ENCODE measurements at regions not wholly inside any gene's neighbourhood (a gene's known extent, or its start where the extent isn't known, plus 50 kb on each side); places are given as distances from the start of the nearest gene placed in this dataset.

DNA sequence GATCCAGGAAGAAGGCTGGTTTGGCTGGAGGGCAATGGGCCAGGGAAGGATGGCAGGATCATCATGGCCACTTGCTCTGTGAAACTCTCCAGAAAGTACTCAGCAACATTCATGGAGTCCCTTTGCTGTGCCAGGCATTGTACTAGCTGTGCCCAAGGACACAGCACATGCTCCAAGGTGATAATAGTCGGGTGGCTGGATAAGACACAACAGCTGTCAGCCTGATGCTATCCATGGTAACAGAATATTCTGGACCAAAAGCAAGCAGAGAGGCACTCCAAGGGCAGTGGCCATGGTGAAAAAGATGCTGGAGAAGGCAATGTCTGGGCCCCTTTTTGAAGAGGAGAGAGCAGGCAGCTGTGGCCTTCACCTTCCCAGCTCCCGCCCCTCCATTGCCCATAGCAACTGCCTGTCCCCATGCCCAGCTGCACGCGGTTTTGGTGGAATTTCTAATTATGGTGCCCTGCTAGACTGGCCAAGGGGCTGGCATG, 113.8 kb upstream of the CPEB4 start:
- no peaks in the 10 kb centered on the region for H3K9me3 Mint-ChIP-seq
- H3K27ac Mint-ChIP-seq, result no peak overlapping the region
- Histone ChIP-seq H3K36me3 (ENCODE audit: control insufficient read depth, insufficient read depth, low read length) (no peaks in the 10 kb centered on the region), H3K27me3 (ENCODE audit: control insufficient read depth, insufficient read depth, low read length) (no peaks in the 10 kb centered on the region), H3K4me3 (ENCODE audit: low read length) (no peak overlapping the region), H3K4me1 (ENCODE audit: control insufficient read depth, insufficient read depth, low read length) (peaks cover 7% of the 10 kb centered on the region), H3K27ac (ENCODE audit: low read length) (no peak overlapping the region), H3K9me3 (ENCODE audit: control insufficient read depth, insufficient read depth, low read length) (no peaks in the 10 kb centered on the region)
- ATAC-seq (no peak), DNase-seq (no peak)
- no peaks in the 10 kb centered on the region for H3K4me1 Mint-ChIP-seq
- intact Hi-C loops (cut with micrococcal nuclease), result no loop called here
- WGBS (ENCODE audit: insufficient coverage), result 90% methylated on average over 4 of the region's 4 CpGs
- peaks cover 8 to 30% of the 10 kb centered on the region in 2 donors for H3K27me3 Mint-ChIP-seq (ENCODE audit: low read depth in 2 of 2)
- H3K36me3 Mint-ChIP-seq, result no peaks in the 10 kb centered on the region
- TF ChIP-seq, protein P1, sequence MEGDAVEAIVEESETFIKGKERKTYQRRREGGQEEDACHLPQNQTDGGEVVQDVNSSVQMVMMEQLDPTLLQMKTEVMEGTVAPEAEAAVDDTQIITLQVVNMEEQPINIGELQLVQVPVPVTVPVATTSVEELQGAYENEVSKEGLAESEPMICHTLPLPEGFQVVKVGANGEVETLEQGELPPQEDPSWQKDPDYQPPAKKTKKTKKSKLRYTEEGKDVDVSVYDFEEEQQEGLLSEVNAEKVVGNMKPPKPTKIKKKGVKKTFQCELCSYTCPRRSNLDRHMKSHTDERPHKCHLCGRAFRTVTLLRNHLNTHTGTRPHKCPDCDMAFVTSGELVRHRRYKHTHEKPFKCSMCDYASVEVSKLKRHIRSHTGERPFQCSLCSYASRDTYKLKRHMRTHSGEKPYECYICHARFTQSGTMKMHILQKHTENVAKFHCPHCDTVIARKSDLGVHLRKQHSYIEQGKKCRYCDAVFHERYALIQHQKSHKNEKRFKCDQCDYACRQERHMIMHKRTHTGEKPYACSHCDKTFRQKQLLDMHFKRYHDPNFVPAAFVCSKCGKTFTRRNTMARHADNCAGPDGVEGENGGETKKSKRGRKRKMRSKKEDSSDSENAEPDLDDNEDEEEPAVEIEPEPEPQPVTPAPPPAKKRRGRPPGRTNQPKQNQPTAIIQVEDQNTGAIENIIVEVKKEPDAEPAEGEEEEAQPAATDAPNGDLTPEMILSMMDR (IDR thresholded peaks at IDR 0.05), result no peak
- H3K4me3 Mint-ChIP-seq, result no peak overlapping the region

DNA sequence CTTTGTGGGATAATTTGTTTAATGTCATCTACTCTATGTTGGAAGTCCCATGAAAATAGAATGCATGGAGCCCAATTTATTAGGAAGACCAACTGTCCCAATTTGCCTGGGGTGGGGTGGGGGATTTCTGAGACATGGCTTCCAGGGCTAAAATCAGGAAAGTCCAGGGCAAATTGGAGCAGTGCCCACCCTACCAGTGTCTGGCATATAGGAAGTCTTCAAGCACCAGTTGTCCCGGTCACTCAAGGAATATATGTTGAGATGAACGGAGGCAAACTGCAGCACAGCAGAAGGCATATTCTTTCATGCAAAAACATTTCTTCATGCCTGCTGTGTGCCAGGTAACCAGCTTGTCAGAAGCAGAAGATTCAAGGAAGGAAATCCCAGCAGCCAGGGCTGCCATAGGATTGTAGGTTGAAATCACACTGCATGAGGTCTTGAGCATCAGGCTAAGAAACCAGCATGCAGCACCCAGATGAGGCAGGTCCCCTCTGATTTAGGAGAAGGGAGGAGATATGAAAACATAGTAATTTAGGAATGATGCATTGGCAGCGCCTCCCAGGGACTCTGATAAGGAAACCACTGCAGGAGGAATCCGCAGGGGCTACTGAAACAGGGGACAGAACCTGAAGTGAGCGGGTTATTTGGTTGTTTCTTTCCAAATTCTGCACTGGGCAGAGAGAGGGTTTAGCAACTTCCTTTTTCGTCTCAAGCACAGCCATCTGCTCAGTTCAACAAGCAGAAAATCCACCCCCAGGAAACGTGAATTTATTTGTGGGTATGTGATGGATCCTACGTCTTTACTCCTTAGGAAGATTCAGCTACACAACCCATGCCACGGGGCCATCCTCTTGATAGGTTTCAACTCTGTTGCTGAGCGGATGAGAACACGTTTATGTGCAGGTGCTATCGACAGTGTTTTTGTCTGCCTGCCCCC, 112.6 kb upstream of the CPEB4 start:
- DNase-seq (no peak), ATAC-seq (no peak)
- no peak overlapping the region for H3K4me3 Mint-ChIP-seq
- Histone ChIP-seq H3K27me3 (ENCODE audit: control insufficient read depth, insufficient read depth, low read length) (no peaks in the 10 kb centered on the region), H3K4me3 (ENCODE audit: low read length) (no peak overlapping the region), H3K36me3 (ENCODE audit: control insufficient read depth, insufficient read depth, low read length) (no peaks in the 10 kb centered on the region), H3K4me1 (ENCODE audit: control insufficient read depth, insufficient read depth, low read length) (peaks cover 7% of the 10 kb centered on the region), H3K27ac (ENCODE audit: low read length) (no peak overlapping the region), H3K9me3 (ENCODE audit: control insufficient read depth, insufficient read depth, low read length) (no peaks in the 10 kb centered on the region)
- H3K9me3 Mint-ChIP-seq, result no peaks in the 10 kb centered on the region
- peaks cover 9 to 23% of the 10 kb centered on the region in 2 donors for H3K27me3 Mint-ChIP-seq (ENCODE audit: low read depth in 2 of 2)
- H3K27ac Mint-ChIP-seq, result no peak overlapping the region
- WGBS (ENCODE audit: insufficient coverage), result 49% methylated on average over 11 of the region's 12 CpGs
- H3K4me1 Mint-ChIP-seq, result no peaks in the 10 kb centered on the region
- intact Hi-C loops (cut with micrococcal nuclease), result no loop called here
- TF ChIP-seq, protein P1 (IDR thresholded peaks at IDR 0.05), result no peak
- no peaks in the 10 kb centered on the region for H3K36me3 Mint-ChIP-seq

DNA sequence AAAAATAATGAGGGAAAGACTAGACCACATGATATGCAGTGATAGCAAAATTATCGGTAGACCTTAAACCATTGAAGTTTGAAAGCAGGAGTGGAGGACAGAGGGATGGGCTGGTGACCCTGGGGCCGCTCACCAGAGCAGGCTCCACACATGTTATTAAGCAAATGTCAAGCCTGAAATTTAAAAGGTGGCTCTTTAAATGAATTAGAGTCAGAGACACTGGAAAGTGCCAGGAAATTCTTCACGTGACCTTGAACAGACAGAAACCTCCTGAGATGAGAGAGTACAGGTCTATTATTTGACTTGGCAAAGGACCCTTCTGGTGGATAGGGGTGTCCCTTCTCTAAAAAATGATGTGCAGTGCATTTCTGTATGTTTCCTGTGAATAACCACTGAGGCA, 111.0 kb upstream of the CPEB4 start:
- Histone ChIP-seq H3K4me1 (ENCODE audit: control insufficient read depth, insufficient read depth, low read length) (peaks cover 10% of the 10 kb centered on the region), H3K36me3 (ENCODE audit: control insufficient read depth, insufficient read depth, low read length) (no peaks in the 10 kb centered on the region), H3K27ac (ENCODE audit: low read length) (no peak overlapping the region), H3K27me3 (ENCODE audit: control insufficient read depth, insufficient read depth, low read length) (no peaks in the 10 kb centered on the region), H3K4me3 (ENCODE audit: low read length) (no peak overlapping the region), H3K9me3 (ENCODE audit: control insufficient read depth, insufficient read depth, low read length) (no peaks in the 10 kb centered on the region)
- H3K9me3 Mint-ChIP-seq, result no peaks in the 10 kb centered on the region
- intact Hi-C loops (cut with micrococcal nuclease), result no loop called here
- no peak overlapping the region for H3K4me3 Mint-ChIP-seq
- ATAC-seq (no peak), DNase-seq (no peak)
- TF ChIP-seq, protein P1 (IDR thresholded peaks at IDR 0.05), result no peak
- H3K4me1 Mint-ChIP-seq, result peaks cover 7% of the 10 kb centered on the region in 2 donors
- 93% methylated on average over 3 of the region's 3 CpGs for WGBS (ENCODE audit: insufficient coverage)
- H3K36me3 Mint-ChIP-seq, result no peaks in the 10 kb centered on the region
- H3K27me3 Mint-ChIP-seq (ENCODE audit: low read depth in 2 of 2), result peaks cover 9 to 23% of the 10 kb centered on the region in 2 donors
- H3K27ac Mint-ChIP-seq, result no peak overlapping the region
